Kidney (tissue), 13 donors: ENCODE measurements at regions not wholly inside any gene's neighbourhood (a gene's known extent, or its start where the extent isn't known, plus 50 kb on each side); places are given as distances from the start of the nearest gene placed in this dataset.

Source experiments
- DNase-seq, 5 donors: peaks; one replicate each; pipeline ENCODE4 v3.0.0-alpha.2; 2013 to 2020
- FAIRE-seq: peaks from 2 replicates; lab custom pipeline; 2012; peaks lifted over from hg19 to GRCh38; lab: Jason Lieb, UNC
- H3K27ac ChIP-seq, 2 donors: one replicate each; pipeline ENCODE4 v1.7.0; 2013; ENCODE audit warnings: low read depth in 2 of 2, low read length in 2 of 2, inconsistent platforms in 1 of 2
- H3K27me3 ChIP-seq: one replicate; pipeline ENCODE4 v1.7.1; 2013; ENCODE audit warnings: low read length, inconsistent platforms; ENCODE audit not compliant: control insufficient read depth, insufficient read depth
- H3K36me3 ChIP-seq, 3 donors: one replicate each; pipeline versions ENCODE4 v1.7.0 to v1.7.1; 2013; ENCODE audit warnings: low read length in 3 of 3, control low read depth in 1 of 3, inconsistent platforms in 1 of 3; ENCODE audit not compliant: insufficient read depth in 3 of 3, control insufficient read depth in 2 of 3
- H3K4me1 ChIP-seq, 3 donors: one replicate each; pipeline versions ENCODE4 v1.7.0 to v1.7.1; 2013; ENCODE audit warnings: low read length in 3 of 3, inconsistent platforms in 1 of 3, low read depth in 1 of 3; ENCODE audit not compliant: control insufficient read depth in 2 of 3, insufficient read depth in 2 of 3
- H3K4me3 ChIP-seq, 3 donors: one replicate each; pipeline versions ENCODE4 v1.7.0 to v1.8.1; 2013; ENCODE audit warnings: low read length in 3 of 3, control low read depth in 1 of 3, inconsistent platforms in 1 of 3
- H3K9ac ChIP-seq, 3 donors: one replicate each; pipeline versions ENCODE4 v1.7.0 to v1.7.1; 2013; ENCODE audit warnings: low read length in 3 of 3, control low read depth in 1 of 3, inconsistent platforms in 1 of 3
- H3K9me3 ChIP-seq, 3 donors: one replicate each; pipeline versions ENCODE4 v1.7.0 to v1.7.1; 2013; ENCODE audit warnings: low read length in 3 of 3, control low read depth in 1 of 3, inconsistent platforms in 1 of 3; ENCODE audit not compliant: control insufficient read depth in 2 of 3, insufficient read depth in 1 of 3
- CTCF ChIP-seq: IDR thresholded peaks from 3 replicates; pipeline ENCODE4 v1.5.1; 2012; ENCODE audit warnings: mild to moderate bottlenecking, moderate library complexity, borderline replicate concordance; ENCODE audit not compliant: insufficient read depth; ENCODE audit errors: extremely low read depth
- intact Hi-C: fragments of 100-400 bp; cut with DNase I; formaldehyde crosslinking; loops from one replicate; pipeline ENCODE4 v1.11.1; 2022
- donor health status: control.
- donor health status: control.
- donor health status: control.
- donor health status: control.
- donor health status: control.
- donor health status: DM: yes; HTN: yes; CAD: no.
- donor health status: Normal renal cell carcinoma (clear cell type).

GRCh38 chr3:95609411-95609810, 1205.0 kb upstream of the EPHA6 start:
- no peak overlapping the region for H3K4me3 ChIP-seq
- H3K27ac ChIP-seq = no peak overlapping the region
- no peaks in the 10 kb centered on the region for H3K4me1 ChIP-seq
- no peak overlapping the region for H3K9ac ChIP-seq
- DNase-seq (no peak), FAIRE-seq (no peak)
- no peaks in the 10 kb centered on the region for H3K27me3 ChIP-seq
- peaks cover 0 to 11% (median 0%) of the 10 kb centered on the region in 3 donors for H3K9me3 ChIP-seq
- intact Hi-C loops = no loop called here
- no peaks in the 10 kb centered on the region for H3K36me3 ChIP-seq
- no peak for TF ChIP-seq CTCF

- Histone ChIP-seq H3K36me3 (no peaks in the 10 kb centered on the region), H3K27me3 (no peaks in the 10 kb centered on the region), H3K9me3 (peaks cover 0 to 5% (median 0%) of the 10 kb centered on the region in 3 donors), H3K4me3 (no peak overlapping the region), H3K4me1 (no peaks in the 10 kb centered on the region), H3K27ac (no peak overlapping the region), H3K9ac (no peak overlapping the region)
- intact Hi-C loops = no loop called here
- no peak for TF ChIP-seq CTCF
- FAIRE-seq (no peak), DNase-seq (no peak)
Measured at GRCh38 chr3:95612611-95613010, 1201.8 kb upstream of the EPHA6 start.

GRCh38 chr3:95613993-95614392, 1200.4 kb upstream of the EPHA6 start:
- no peaks in the 10 kb centered on the region for H3K27me3 ChIP-seq
- no peaks in the 10 kb centered on the region for H3K9me3 ChIP-seq
- H3K4me1 ChIP-seq = no peaks in the 10 kb centered on the region
- no peaks in the 10 kb centered on the region for H3K36me3 ChIP-seq
- no peak overlapping the region for H3K4me3 ChIP-seq
- FAIRE-seq = no peak
- H3K27ac ChIP-seq = no peak overlapping the region
- DNase-seq = no peak
- no peak overlapping the region for H3K9ac ChIP-seq
- intact Hi-C loops = no loop called here
- TF ChIP-seq CTCF = no peak
